SK-N-SH (cell line): ENCODE measurements at regions not wholly inside any gene's neighbourhood (a gene's known extent, or its start where the extent isn't known, plus 50 kb on each side); places are given as distances from the start of the nearest gene placed in this dataset.

ENCODE experiments used
- CTCF ChIA-PET: fragments of 300-600, 350-600 bp; formaldehyde crosslinking; extraction: SDS; loops from one replicate; lab custom pipeline; 2021; lab: Yijun Ruan, JAX
- POLR2A ChIA-PET: fragments of 350-600 bp; sonication (Branson Sonifier 250); formaldehyde crosslinking; extraction: SDS; loops from one replicate; lab custom pipeline; 2020; ENCODE audit warnings: antibody characterized with exemption, inconsistent platforms; lab: Yijun Ruan, JAX
- DNase-seq: peaks from one replicate; pipeline ENCODE4 v3.0.0; 2012
- H2AFZ ChIP-seq: fragments of 200-600 bp; sonication (generic); 2 replicates; pipeline ENCODE4 v1.8.1; 2016; ENCODE audit warnings: antibody characterized with exemption, mild to moderate bottlenecking, low read depth
- H3F3A ChIP-seq: fragments of 200-600 bp; sonication (generic); replicated peaks from 2 replicates; pipeline ENCODE3; 2016; ENCODE audit warnings: antibody characterized with exemption, mild to moderate bottlenecking; ENCODE audit not compliant: insufficient read depth
- H3K27ac ChIP-seq, 2 experiments: fragments of 200-500 bp in 1 of 2; fragments of 200-600 bp in 1 of 2; sonication (Bioruptor generic) in 1 of 2; sonication (generic), shearing (Covaris generic) in 1 of 2; 2 replicates each; pipeline versions ENCODE4 v1.5.1 to v1.6.1; 2014 to 2016; ENCODE audit warnings: low read depth in 2 of 2, inconsistent platforms in 1 of 2, low read length in 1 of 2, mild to moderate bottlenecking in 1 of 2, mixed read lengths in 1 of 2
- H3K27me3 ChIP-seq: fragments of 200-600 bp; sonication (generic), shearing (Covaris generic); 2 replicates; pipeline ENCODE4 v1.6.1; 2016; ENCODE audit warnings: mixed run types; ENCODE audit not compliant: insufficient read depth
- H3K36me3 ChIP-seq, 2 experiments: fragments of 200-500 bp in 1 of 2; fragments of 200-600 bp in 1 of 2; sonication (Bioruptor generic) in 1 of 2; sonication (generic) in 1 of 2; replicated peaks in 1 of 2; 2 replicates each; pipeline versions ENCODE3 to v1.5.1; 2014 to 2016; ENCODE audit warnings: low read length in 1 of 2, mild to moderate bottlenecking in 1 of 2; ENCODE audit not compliant: insufficient read depth in 2 of 2, control insufficient read depth in 1 of 2
- H3K4me1 ChIP-seq, 2 experiments: fragments of 200-500 bp in 1 of 2; fragments of 200-600 bp in 1 of 2; sonication (Bioruptor generic) in 1 of 2; sonication (generic), shearing (Covaris generic) in 1 of 2; 2 replicates each; pipeline versions ENCODE4 v1.5.1 to v1.6.1; 2014 to 2016; ENCODE audit warnings: low read depth in 1 of 2, low read length in 1 of 2, mixed run types in 1 of 2; ENCODE audit not compliant: insufficient read depth in 2 of 2, control insufficient read depth in 1 of 2
- H3K4me2 ChIP-seq: fragments of 200-600 bp; sonication (generic), shearing (Covaris generic); 2 replicates; pipeline ENCODE4 v1.6.1; 2017; ENCODE audit warnings: mixed run types
- H3K4me3 ChIP-seq, 2 experiments: fragments of 200-500 bp in 1 of 2; fragments of 200-600 bp in 1 of 2; sonication (Bioruptor generic) in 1 of 2; sonication (generic), shearing (Covaris generic) in 1 of 2; 2 replicates each; pipeline versions ENCODE4 v1.5.1 to v1.8.1; 2014 to 2016; ENCODE audit warnings: low read depth in 2 of 2, inconsistent platforms in 1 of 2, low read length in 1 of 2, mild to moderate bottlenecking in 1 of 2, mixed read lengths in 1 of 2, moderate library complexity in 1 of 2
- H3K79me2 ChIP-seq: fragments of 200-600 bp; sonication (generic); 2 replicates; pipeline ENCODE4 v1.8.1; 2017; ENCODE audit warnings: mild to moderate bottlenecking; ENCODE audit not compliant: insufficient read depth
- H3K9ac ChIP-seq: fragments of 200-600 bp; sonication (generic); 2 replicates; pipeline ENCODE4 v1.6.1; 2017; ENCODE audit warnings: mixed run types
- H3K9me2 ChIP-seq: fragments of 200-600 bp; sonication (generic); 2 replicates; pipeline ENCODE4 v1.6.1; 2017; ENCODE audit warnings: mixed run types
- H3K9me3 ChIP-seq: fragments of 200-600 bp; sonication (generic); 2 replicates; pipeline ENCODE4 v1.6.1; 2017; ENCODE audit warnings: mixed run types, mild to moderate bottlenecking, moderate library complexity
- H4K20me1 ChIP-seq: fragments of 200-600 bp; sonication (generic); 2 replicates; pipeline ENCODE4 v1.6.1; 2017; ENCODE audit warnings: mild to moderate bottlenecking, mixed run types; ENCODE audit not compliant: insufficient read depth
- ELF1 ChIP-seq: IDR thresholded peaks from 2 replicates; pipeline ENCODE4 v1.4.0; 2012
- EP300 ChIP-seq, 2 experiments: IDR thresholded peaks; 2 replicates each; pipeline versions ENCODE4 v1.4.0 to v1.6.1; 2012; ENCODE audit warnings: borderline replicate concordance in 1 of 2, low read depth in 1 of 2, low read length in 1 of 2
- EZH2phosphoT487 ChIP-seq: fragments of 200-600 bp; sonication (generic); IDR thresholded peaks from 2 replicates; pipeline ENCODE4 v1.6.1; 2017; ENCODE audit warnings: low read depth, mixed run types, mild to moderate bottlenecking, antibody characterized with exemption, moderate library complexity, borderline replicate concordance
- FOXM1 ChIP-seq: IDR thresholded peaks from 2 replicates; pipeline ENCODE4 v1.4.0; 2012; ENCODE audit warnings: low read depth, mild to moderate bottlenecking
- GABPA ChIP-seq: IDR thresholded peaks from 2 replicates; pipeline ENCODE4 v1.4.0; 2012; ENCODE audit warnings: low read depth, mild to moderate bottlenecking
- GATA2 ChIP-seq: sonication (generic); formaldehyde crosslinking; IDR thresholded peaks from 2 replicates; pipeline ENCODE4 v1.5.0; 2020; ENCODE audit warnings: mild to moderate bottlenecking, missing genetic modification reagents
- MEF2A ChIP-seq: IDR thresholded peaks from 2 replicates; pipeline ENCODE4 v1.4.0; 2012; ENCODE audit warnings: low read depth, borderline replicate concordance
- MXI1 ChIP-seq: IDR thresholded peaks from 2 replicates; pipeline ENCODE4 v1.6.1; 2012; ENCODE audit warnings: mild to moderate bottlenecking, low read depth, low read length, improper control_type of control experiment
- NFIC ChIP-seq: IDR thresholded peaks from 2 replicates; pipeline ENCODE4 v1.4.0; 2012; ENCODE audit warnings: borderline replicate concordance
- RFX5 ChIP-seq: IDR thresholded peaks from 2 replicates; pipeline ENCODE4 v1.6.1; 2012; ENCODE audit warnings: mild to moderate bottlenecking, improper control_type of control experiment, low read length
- RXRA ChIP-seq: IDR thresholded peaks from 2 replicates; pipeline ENCODE4 v1.4.0; 2012; ENCODE audit warnings: low read depth, mild to moderate bottlenecking, borderline replicate concordance
- SMC3 ChIP-seq: IDR thresholded peaks from 2 replicates; pipeline ENCODE4 v1.6.1; 2012; ENCODE audit warnings: low read depth, low read length, improper control_type of control experiment
- TCF12 ChIP-seq: IDR thresholded peaks from 2 replicates; pipeline ENCODE4 v1.4.0; 2012
- TEAD4 ChIP-seq: IDR thresholded peaks from 2 replicates; pipeline ENCODE4 v1.4.0; 2012; ENCODE audit warnings: mild to moderate bottlenecking, borderline replicate concordance; ENCODE audit not compliant: insufficient read depth
- WGBS: methylation state at CpG from one replicate; pipeline ENCODE4 v1.1.6; 2017; ENCODE audit warnings: low lambda C conversion rate; 5-methylcytosine and 5-hydroxymethylcytosine counted together
- TF ChIP-seq, protein P1 (sequence below): IDR thresholded peaks from 2 replicates; pipeline ENCODE4 v1.4.0; 2012; ENCODE audit warnings: low read depth, borderline replicate concordance
- TF ChIP-seq, protein P2 (sequence below): fragments of 200-600 bp; sonication (generic); IDR thresholded peaks from 2 replicates; pipeline ENCODE4 v1.6.1; 2017; ENCODE audit warnings: antibody characterized with exemption, mild to moderate bottlenecking, moderate library complexity
- TF ChIP-seq, protein P3 (sequence below): fragments of 150-350 bp; IDR thresholded peaks from 2 replicates; pipeline ENCODE4 v1.6.1; 2016; ENCODE audit warnings: mild to moderate bottlenecking, low read depth, low read length
- TF ChIP-seq, protein P4 (sequence below): IDR thresholded peaks from 2 replicates; pipeline ENCODE4; 2012
- TF ChIP-seq, protein P5 (sequence below): IDR thresholded peaks from 2 replicates; pipeline ENCODE4 v1.4.0; 2012; ENCODE audit warnings: low read depth, borderline replicate concordance
- TF ChIP-seq, protein P6 (sequence below): IDR thresholded peaks from 2 replicates; pipeline ENCODE4 v1.4.0; 2012; ENCODE audit warnings: low read depth

DNA sequence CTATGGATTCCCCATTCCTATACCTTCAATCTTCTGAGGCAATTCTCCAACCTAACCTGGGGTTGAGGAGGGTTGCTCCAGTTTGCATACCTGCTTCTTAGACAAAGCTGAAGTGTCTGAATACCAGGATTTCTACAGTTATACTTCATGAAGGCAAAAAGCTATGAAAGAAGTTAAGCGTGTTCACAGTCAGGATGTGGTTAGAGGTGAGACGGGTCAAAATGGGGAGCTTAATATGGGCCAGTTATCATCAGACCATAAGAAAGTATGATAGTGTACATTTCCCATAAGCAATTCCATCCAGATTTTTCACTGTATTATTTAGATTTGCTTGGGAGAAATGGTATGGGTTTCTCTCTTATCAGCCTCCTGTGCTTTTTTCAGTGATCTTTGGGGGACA, 156.9 kb upstream of the FER start:
- Histone ChIP-seq H3K9ac (no peak overlapping the region), H3K79me2 (no peaks in the 10 kb centered on the region), H4K20me1 (no peaks in the 10 kb centered on the region), H3K27ac (no peak overlapping the region), H3K9me2 (no peaks in the 10 kb centered on the region), H2AFZ (no peak overlapping the region), H3K4me3 (no peak overlapping the region), H3K27me3 (no peaks in the 10 kb centered on the region), H3K4me2 (no peak overlapping the region), H3K4me1 (no peaks in the 10 kb centered on the region), H3K9me3 (no peaks in the 10 kb centered on the region), H3K36me3 (no peaks in the 10 kb centered on the region), H3F3A (no peaks in the 10 kb centered on the region)
- POLR2A ChIA-PET = no interaction called here
- DNase-seq = no peak
- TF ChIP-seq RFX5 (no peak), TCF12 (no peak), MXI1 (no peak), ELF1 (no peak), NFIC (no peak), FOXM1 (no peak)
- TF ChIP-seq, protein P1, sequence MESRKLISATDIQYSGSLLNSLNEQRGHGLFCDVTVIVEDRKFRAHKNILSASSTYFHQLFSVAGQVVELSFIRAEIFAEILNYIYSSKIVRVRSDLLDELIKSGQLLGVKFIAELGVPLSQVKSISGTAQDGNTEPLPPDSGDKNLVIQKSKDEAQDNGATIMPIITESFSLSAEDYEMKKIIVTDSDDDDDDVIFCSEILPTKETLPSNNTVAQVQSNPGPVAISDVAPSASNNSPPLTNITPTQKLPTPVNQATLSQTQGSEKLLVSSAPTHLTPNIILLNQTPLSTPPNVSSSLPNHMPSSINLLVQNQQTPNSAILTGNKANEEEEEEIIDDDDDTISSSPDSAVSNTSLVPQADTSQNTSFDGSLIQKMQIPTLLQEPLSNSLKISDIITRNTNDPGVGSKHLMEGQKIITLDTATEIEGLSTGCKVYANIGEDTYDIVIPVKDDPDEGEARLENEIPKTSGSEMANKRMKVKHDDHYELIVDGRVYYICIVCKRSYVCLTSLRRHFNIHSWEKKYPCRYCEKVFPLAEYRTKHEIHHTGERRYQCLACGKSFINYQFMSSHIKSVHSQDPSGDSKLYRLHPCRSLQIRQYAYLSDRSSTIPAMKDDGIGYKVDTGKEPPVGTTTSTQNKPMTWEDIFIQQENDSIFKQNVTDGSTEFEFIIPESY = no peak
- TF ChIP-seq, protein P2, sequence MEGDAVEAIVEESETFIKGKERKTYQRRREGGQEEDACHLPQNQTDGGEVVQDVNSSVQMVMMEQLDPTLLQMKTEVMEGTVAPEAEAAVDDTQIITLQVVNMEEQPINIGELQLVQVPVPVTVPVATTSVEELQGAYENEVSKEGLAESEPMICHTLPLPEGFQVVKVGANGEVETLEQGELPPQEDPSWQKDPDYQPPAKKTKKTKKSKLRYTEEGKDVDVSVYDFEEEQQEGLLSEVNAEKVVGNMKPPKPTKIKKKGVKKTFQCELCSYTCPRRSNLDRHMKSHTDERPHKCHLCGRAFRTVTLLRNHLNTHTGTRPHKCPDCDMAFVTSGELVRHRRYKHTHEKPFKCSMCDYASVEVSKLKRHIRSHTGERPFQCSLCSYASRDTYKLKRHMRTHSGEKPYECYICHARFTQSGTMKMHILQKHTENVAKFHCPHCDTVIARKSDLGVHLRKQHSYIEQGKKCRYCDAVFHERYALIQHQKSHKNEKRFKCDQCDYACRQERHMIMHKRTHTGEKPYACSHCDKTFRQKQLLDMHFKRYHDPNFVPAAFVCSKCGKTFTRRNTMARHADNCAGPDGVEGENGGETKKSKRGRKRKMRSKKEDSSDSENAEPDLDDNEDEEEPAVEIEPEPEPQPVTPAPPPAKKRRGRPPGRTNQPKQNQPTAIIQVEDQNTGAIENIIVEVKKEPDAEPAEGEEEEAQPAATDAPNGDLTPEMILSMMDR = no peak
- CTCF ChIA-PET = no interaction called here
- 75% methylated on average over 2 of the region's 2 CpGs for WGBS

DNA sequence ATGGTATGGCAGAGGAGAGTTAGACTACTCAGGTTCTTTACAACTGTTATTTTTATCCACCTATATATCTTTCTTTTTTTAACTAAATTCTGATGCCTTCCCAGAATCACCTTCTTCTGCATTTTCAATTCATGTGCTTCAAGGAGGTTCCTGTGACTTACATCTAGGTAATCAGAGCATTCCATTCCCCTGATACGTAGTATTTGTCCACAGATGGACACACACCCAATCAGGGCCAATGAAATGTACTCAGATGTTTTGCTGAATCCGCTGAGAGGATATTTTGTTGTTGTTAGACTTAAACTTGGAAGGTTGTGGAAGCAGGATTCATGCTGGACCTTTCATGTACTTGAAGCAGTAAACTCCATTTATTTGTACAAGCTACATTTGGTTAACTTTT, 159.4 kb upstream of the FER start:
- no peak for DNase-seq
- Histone ChIP-seq H3K27me3 (no peaks in the 10 kb centered on the region), H4K20me1 (no peaks in the 10 kb centered on the region), H2AFZ (no peak overlapping the region), H3K4me3 (no peak overlapping the region), H3K9me3 (no peaks in the 10 kb centered on the region), H3K27ac (no peak overlapping the region), H3K9me2 (no peaks in the 10 kb centered on the region), H3K36me3 (no peaks in the 10 kb centered on the region), H3K79me2 (no peaks in the 10 kb centered on the region), H3K9ac (no peak overlapping the region), H3K4me1 (no peaks in the 10 kb centered on the region), H3F3A (no peaks in the 10 kb centered on the region), H3K4me2 (no peak overlapping the region)
- POLR2A ChIA-PET = no interaction called here
- CTCF ChIA-PET = interaction anchor here (1.1 kb wide), 1 partner anchor 17 kb away, joined by 3 read pairs; no protein-coding TSS in a partner anchor
- 26% methylated on average over 2 of the region's 2 CpGs for WGBS
- TF ChIP-seq EP300 (IDR thresholded peaks at IDR 0.05; ENCODE audit: borderline replicate concordance in 1 of 2, low read depth in 1 of 2, low read length in 1 of 2) (no peak), GABPA (no peak), TEAD4 (no peak), MEF2A (no peak), EZH2phosphoT487 (no peak), SMC3 (no peak), GATA2 (CRISPR knock-in tag) (no peak), RXRA (no peak)
- TF ChIP-seq, protein P3, sequence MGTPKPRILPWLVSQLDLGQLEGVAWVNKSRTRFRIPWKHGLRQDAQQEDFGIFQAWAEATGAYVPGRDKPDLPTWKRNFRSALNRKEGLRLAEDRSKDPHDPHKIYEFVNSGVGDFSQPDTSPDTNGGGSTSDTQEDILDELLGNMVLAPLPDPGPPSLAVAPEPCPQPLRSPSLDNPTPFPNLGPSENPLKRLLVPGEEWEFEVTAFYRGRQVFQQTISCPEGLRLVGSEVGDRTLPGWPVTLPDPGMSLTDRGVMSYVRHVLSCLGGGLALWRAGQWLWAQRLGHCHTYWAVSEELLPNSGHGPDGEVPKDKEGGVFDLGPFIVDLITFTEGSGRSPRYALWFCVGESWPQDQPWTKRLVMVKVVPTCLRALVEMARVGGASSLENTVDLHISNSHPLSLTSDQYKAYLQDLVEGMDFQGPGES = no peak
- TF ChIP-seq, protein P1 = no peak
- TF ChIP-seq, protein P4, sequence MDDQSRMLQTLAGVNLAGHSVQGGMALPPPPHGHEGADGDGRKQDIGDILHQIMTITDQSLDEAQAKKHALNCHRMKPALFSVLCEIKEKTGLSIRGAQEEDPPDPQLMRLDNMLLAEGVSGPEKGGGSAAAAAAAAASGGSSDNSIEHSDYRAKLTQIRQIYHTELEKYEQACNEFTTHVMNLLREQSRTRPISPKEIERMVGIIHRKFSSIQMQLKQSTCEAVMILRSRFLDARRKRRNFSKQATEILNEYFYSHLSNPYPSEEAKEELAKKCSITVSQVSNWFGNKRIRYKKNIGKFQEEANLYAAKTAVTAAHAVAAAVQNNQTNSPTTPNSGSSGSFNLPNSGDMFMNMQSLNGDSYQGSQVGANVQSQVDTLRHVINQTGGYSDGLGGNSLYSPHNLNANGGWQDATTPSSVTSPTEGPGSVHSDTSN = no peak
- TF ChIP-seq, protein P5, sequence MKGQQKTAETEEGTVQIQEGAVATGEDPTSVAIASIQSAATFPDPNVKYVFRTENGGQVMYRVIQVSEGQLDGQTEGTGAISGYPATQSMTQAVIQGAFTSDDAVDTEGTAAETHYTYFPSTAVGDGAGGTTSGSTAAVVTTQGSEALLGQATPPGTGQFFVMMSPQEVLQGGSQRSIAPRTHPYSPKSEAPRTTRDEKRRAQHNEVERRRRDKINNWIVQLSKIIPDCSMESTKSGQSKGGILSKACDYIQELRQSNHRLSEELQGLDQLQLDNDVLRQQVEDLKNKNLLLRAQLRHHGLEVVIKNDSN = no peak
- TF ChIP-seq, protein P6, sequence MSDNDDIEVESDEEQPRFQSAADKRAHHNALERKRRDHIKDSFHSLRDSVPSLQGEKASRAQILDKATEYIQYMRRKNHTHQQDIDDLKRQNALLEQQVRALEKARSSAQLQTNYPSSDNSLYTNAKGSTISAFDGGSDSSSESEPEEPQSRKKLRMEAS = no peak
